GM23338 (cell line): ENCODE measurements at regions not wholly inside any gene's neighbourhood (a gene's known extent, or its start where the extent isn't known, plus 50 kb on each side); places are given as distances from the start of the nearest gene placed in this dataset.

Experiments
- ATAC-seq: fragments of 200-7000 bp; cut with Tn5 transposase; 3 replicates; pipeline ENCODE4 v1.9.1; 2020
- DNase-seq: peaks from one replicate; pipeline ENCODE4 v3.0.0-alpha.2; 2015; ENCODE audit warnings: low spot score
- H2AFZ ChIP-seq: fragments of 200-600 bp; sonication (generic); 2 replicates; pipeline ENCODE4 v1.8.0; 2016; ENCODE audit warnings: antibody characterized with exemption, mild to moderate bottlenecking, moderate library complexity
- H3F3A ChIP-seq: fragments of 200-600 bp; sonication (generic); replicated peaks from 2 replicates; pipeline ENCODE4 v1.8.0; 2017; ENCODE audit warnings: antibody characterized with exemption, mixed run types, low read depth
- H3K27ac ChIP-seq: fragments of 200-600 bp; sonication (generic); 2 replicates; pipeline ENCODE4 v1.6.1; 2016; ENCODE audit warnings: low read depth
- H3K27me3 ChIP-seq: fragments of 200-600 bp; sonication (generic); 2 replicates; pipeline ENCODE4 v1.8.0; 2016; ENCODE audit warnings: mild to moderate bottlenecking, mixed run types, moderate library complexity; ENCODE audit not compliant: insufficient read depth
- H3K36me3 ChIP-seq: fragments of 200-600 bp; sonication (generic); 2 replicates; pipeline ENCODE4 v1.8.0; 2016; ENCODE audit warnings: mild to moderate bottlenecking; ENCODE audit not compliant: insufficient read depth
- H3K4me1 ChIP-seq: fragments of 200-600 bp; sonication (generic); 2 replicates; pipeline ENCODE4 v1.8.0; 2016; ENCODE audit warnings: mild to moderate bottlenecking, moderate library complexity; ENCODE audit not compliant: insufficient read depth
- H3K4me2 ChIP-seq: fragments of 200-600 bp; sonication (generic); 2 replicates; pipeline ENCODE4 v1.7.1; 2017; ENCODE audit warnings: mixed run types
- H3K4me3 ChIP-seq: fragments of 200-600 bp; sonication (generic); 2 replicates; pipeline ENCODE4 v1.6.1; 2016; ENCODE audit warnings: mixed run types
- H3K79me2 ChIP-seq: fragments of 200-600 bp; sonication (generic); replicated peaks from 2 replicates; pipeline ENCODE4 v1.8.0; 2017; ENCODE audit warnings: mild to moderate bottlenecking; ENCODE audit not compliant: insufficient read depth
- H3K9me2 ChIP-seq: fragments of 200-600 bp; sonication (generic); 2 replicates; pipeline ENCODE4 v1.8.0; 2017; ENCODE audit not compliant: insufficient read depth
- H4K20me1 ChIP-seq: fragments of 200-600 bp; sonication (generic); replicated peaks from 2 replicates; pipeline ENCODE4 v1.8.0; 2017; ENCODE audit warnings: mild to moderate bottlenecking; ENCODE audit not compliant: insufficient read depth
- H3K27ac Mint-ChIP-seq: 2 replicates; pipeline ENCODE4 v1.8.0; 2020; ENCODE audit warnings: inconsistent platforms, mild to moderate bottlenecking, moderate library complexity, mixed read lengths
- H3K27me3 Mint-ChIP-seq: 3 replicates; pipeline ENCODE4 v1.8.0; 2022; ENCODE audit warnings: low read depth, mild to moderate bottlenecking, moderate library complexity, mixed read lengths, inconsistent platforms; ENCODE audit not compliant: insufficient read depth, poor library complexity
- H3K36me3 Mint-ChIP-seq: 3 replicates; pipeline ENCODE4 v1.8.0; 2021; ENCODE audit warnings: low read depth, mild to moderate bottlenecking, inconsistent platforms, moderate library complexity, mixed read lengths
- H3K4me1 Mint-ChIP-seq: 3 replicates; pipeline ENCODE4 v1.8.0; 2020; ENCODE audit warnings: mild to moderate bottlenecking, inconsistent platforms, mixed read lengths
- H3K4me3 Mint-ChIP-seq: 3 replicates; pipeline ENCODE4 v1.8.0; 2021; ENCODE audit warnings: moderate library complexity, mild to moderate bottlenecking, inconsistent platforms, mixed read lengths
- H3K9me3 Mint-ChIP-seq: 3 replicates; pipeline ENCODE4 v1.8.0; 2020; ENCODE audit warnings: moderate library complexity, mild to moderate bottlenecking, inconsistent platforms, mixed read lengths
- CREB1 ChIP-seq: fragments of 250-450 bp; sonication (Bioruptor Pico); IDR thresholded peaks from 2 replicates; pipeline ENCODE4 v1.5.0; 2020; ENCODE audit warnings: low read depth, mild to moderate bottlenecking, moderate library complexity
- EZH2 ChIP-seq: fragments of 200-600 bp; sonication (generic); IDR thresholded peaks from one replicate; pipeline ENCODE4 v1.8.0; 2017; ENCODE audit warnings: antibody characterized with exemption, mild to moderate bottlenecking, low read depth; ENCODE audit not compliant: unreplicated experiment
- EZH2phosphoT487 ChIP-seq: fragments of 200-600 bp; sonication (generic); IDR thresholded peaks from one replicate; pipeline ENCODE4 v1.8.1; 2018; ENCODE audit warnings: antibody characterized with exemption; ENCODE audit not compliant: unreplicated experiment
- NANOG ChIP-seq: IDR thresholded peaks from 2 replicates; pipeline ENCODE4 v1.6.1; 2016; ENCODE audit warnings: antibody characterized with exemption, borderline replicate concordance
- POLR2AphosphoS5 ChIP-seq: IDR thresholded peaks from 2 replicates; pipeline ENCODE4 v1.6.1; 2016; ENCODE audit warnings: antibody characterized with exemption, low read depth
- STAT1 ChIP-seq: IDR thresholded peaks from one replicate; pipeline ENCODE4 v1.6.1; 2016; ENCODE audit warnings: antibody characterized with exemption; ENCODE audit not compliant: unreplicated experiment
- ZNF331 ChIP-seq: fragments of 250-450 bp; sonication (Bioruptor Pico); IDR thresholded peaks from 2 replicates; pipeline ENCODE4 v1.5.0; 2020; ENCODE audit warnings: low read depth, mild to moderate bottlenecking, moderate library complexity
- TF ChIP-seq, protein P1 (sequence below), 2 experiments: fragments of 200-600 bp in 1 of 2; sonication (generic) in 1 of 2; conservative IDR thresholded peaks; 2 replicates each; pipeline versions ENCODE4 v1.5.1 to v1.6.1; 2016 to 2017; ENCODE audit warnings: antibody characterized with exemption in 2 of 2, low read depth in 2 of 2, mild to moderate bottlenecking in 2 of 2, moderate library complexity in 1 of 2
- TF ChIP-seq, protein P2 (sequence below): IDR thresholded peaks from one replicate; pipeline ENCODE4 v1.6.1; 2018; ENCODE audit warnings: antibody characterized with exemption; ENCODE audit not compliant: unreplicated experiment
- TF ChIP-seq, protein P3 (sequence below): IDR thresholded peaks from 2 replicates; pipeline ENCODE4 v1.6.1; 2016; ENCODE audit warnings: antibody characterized with exemption

DNA sequence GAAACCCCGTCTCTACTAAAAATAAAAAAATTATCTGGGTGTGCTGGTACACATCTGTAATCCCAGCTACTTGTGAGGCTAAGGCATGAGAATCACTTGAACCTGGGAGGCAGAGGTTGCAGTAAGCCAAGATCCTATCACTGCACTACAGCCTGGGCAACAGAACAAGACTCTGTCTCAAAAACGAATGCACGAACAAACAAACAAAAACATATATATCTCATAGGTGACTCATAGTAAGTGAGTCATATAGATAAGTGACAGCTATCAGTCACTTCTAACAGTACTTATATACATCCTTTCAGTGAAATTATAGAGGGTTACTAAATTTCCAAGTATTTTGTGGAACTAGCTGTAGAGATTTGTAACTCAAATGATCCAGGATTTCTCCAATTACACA lies 127.3 kb upstream of the FIGN start:
- Histone ChIP-seq H3K4me3 (no peak overlapping the region), H2AFZ (no peak overlapping the region), H3K9me2 (no peaks in the 10 kb centered on the region), H3K4me1 (no peaks in the 10 kb centered on the region), H3K27ac (no peak overlapping the region), H3K27me3 (no peaks in the 10 kb centered on the region), H3K36me3 (no peaks in the 10 kb centered on the region), H3F3A (no peaks in the 10 kb centered on the region), H3K79me2 (no peaks in the 10 kb centered on the region), H4K20me1 (no peaks in the 10 kb centered on the region), H3K4me2 (no peak overlapping the region)
- TF ChIP-seq, protein P1, sequence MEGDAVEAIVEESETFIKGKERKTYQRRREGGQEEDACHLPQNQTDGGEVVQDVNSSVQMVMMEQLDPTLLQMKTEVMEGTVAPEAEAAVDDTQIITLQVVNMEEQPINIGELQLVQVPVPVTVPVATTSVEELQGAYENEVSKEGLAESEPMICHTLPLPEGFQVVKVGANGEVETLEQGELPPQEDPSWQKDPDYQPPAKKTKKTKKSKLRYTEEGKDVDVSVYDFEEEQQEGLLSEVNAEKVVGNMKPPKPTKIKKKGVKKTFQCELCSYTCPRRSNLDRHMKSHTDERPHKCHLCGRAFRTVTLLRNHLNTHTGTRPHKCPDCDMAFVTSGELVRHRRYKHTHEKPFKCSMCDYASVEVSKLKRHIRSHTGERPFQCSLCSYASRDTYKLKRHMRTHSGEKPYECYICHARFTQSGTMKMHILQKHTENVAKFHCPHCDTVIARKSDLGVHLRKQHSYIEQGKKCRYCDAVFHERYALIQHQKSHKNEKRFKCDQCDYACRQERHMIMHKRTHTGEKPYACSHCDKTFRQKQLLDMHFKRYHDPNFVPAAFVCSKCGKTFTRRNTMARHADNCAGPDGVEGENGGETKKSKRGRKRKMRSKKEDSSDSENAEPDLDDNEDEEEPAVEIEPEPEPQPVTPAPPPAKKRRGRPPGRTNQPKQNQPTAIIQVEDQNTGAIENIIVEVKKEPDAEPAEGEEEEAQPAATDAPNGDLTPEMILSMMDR (conservative IDR thresholded peaks at IDR 0.05; ENCODE audit: low read depth in 2 of 2) = no peak
- no peak for TF ChIP-seq EZH2phosphoT487
- no peak for TF ChIP-seq NANOG
- TF ChIP-seq EZH2 = no peak
- no peak for TF ChIP-seq STAT1
- no peak for TF ChIP-seq CREB1 (CRISPR knock-in tag)
- TF ChIP-seq, protein P2, sequence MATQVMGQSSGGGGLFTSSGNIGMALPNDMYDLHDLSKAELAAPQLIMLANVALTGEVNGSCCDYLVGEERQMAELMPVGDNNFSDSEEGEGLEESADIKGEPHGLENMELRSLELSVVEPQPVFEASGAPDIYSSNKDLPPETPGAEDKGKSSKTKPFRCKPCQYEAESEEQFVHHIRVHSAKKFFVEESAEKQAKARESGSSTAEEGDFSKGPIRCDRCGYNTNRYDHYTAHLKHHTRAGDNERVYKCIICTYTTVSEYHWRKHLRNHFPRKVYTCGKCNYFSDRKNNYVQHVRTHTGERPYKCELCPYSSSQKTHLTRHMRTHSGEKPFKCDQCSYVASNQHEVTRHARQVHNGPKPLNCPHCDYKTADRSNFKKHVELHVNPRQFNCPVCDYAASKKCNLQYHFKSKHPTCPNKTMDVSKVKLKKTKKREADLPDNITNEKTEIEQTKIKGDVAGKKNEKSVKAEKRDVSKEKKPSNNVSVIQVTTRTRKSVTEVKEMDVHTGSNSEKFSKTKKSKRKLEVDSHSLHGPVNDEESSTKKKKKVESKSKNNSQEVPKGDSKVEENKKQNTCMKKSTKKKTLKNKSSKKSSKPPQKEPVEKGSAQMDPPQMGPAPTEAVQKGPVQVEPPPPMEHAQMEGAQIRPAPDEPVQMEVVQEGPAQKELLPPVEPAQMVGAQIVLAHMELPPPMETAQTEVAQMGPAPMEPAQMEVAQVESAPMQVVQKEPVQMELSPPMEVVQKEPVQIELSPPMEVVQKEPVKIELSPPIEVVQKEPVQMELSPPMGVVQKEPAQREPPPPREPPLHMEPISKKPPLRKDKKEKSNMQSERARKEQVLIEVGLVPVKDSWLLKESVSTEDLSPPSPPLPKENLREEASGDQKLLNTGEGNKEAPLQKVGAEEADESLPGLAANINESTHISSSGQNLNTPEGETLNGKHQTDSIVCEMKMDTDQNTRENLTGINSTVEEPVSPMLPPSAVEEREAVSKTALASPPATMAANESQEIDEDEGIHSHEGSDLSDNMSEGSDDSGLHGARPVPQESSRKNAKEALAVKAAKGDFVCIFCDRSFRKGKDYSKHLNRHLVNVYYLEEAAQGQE = no peak
- no peak for TF ChIP-seq ZNF331
- TF ChIP-seq POLR2AphosphoS5 = no peak
- no peaks in the 10 kb centered on the region for H3K4me1 Mint-ChIP-seq
- ATAC-seq (no peak), DNase-seq (no peak)
- no peak overlapping the region for H3K27ac Mint-ChIP-seq
- no peaks in the 10 kb centered on the region for H3K9me3 Mint-ChIP-seq
- peaks cover 1% of the 10 kb centered on the region for H3K27me3 Mint-ChIP-seq
- no peaks in the 10 kb centered on the region for H3K36me3 Mint-ChIP-seq
- H3K4me3 Mint-ChIP-seq = no peak overlapping the region

DNA sequence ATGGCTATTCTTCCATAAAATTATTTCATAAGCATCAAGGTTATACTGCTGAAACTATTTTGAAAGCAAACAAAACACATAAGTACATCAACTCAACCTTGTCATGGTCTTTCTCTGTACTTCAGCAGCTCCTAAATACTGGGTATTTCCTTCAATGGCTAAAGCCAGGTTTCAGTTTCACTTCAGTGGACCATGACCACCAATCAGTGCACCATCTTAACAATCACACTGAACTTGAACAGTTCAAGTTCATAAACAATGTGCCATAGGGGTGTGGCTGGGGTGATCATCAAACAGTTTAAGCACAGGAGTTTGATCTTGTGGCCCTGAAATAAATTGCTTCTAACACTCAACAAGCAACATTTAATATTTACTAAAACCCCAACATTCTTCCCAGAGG lies 124.1 kb upstream of the FIGN start:
- Mint-ChIP-seq H3K27ac (no peak overlapping the region), H3K4me1 (no peaks in the 10 kb centered on the region), H3K9me3 (no peaks in the 10 kb centered on the region), H3K27me3 (peaks cover 1% of the 10 kb centered on the region), H3K4me3 (no peak overlapping the region), H3K36me3 (no peaks in the 10 kb centered on the region)
- no peaks in the 10 kb centered on the region for H3K4me1 ChIP-seq
- H3K9me2 ChIP-seq = no peaks in the 10 kb centered on the region
- DNase-seq = no peak
- no peak overlapping the region for H3K4me2 ChIP-seq
- H3K27me3 ChIP-seq = no peaks in the 10 kb centered on the region
- peak overlapping the region; percentile 4; the same call in 1 of the 2 replicates for H2AFZ ChIP-seq
- H3F3A ChIP-seq = no peaks in the 10 kb centered on the region
- no peaks in the 10 kb centered on the region for H4K20me1 ChIP-seq
- H3K27ac ChIP-seq = no peak overlapping the region
- ATAC-seq = no peak
- H3K4me3 ChIP-seq = no peak overlapping the region
- H3K79me2 ChIP-seq = no peaks in the 10 kb centered on the region
- H3K36me3 ChIP-seq = no peaks in the 10 kb centered on the region
- TF ChIP-seq POLR2AphosphoS5 = no peak
- TF ChIP-seq, protein P1 (conservative IDR thresholded peaks at IDR 0.05; ENCODE audit: low read depth in 2 of 2) = no peak
- TF ChIP-seq, protein P3, sequence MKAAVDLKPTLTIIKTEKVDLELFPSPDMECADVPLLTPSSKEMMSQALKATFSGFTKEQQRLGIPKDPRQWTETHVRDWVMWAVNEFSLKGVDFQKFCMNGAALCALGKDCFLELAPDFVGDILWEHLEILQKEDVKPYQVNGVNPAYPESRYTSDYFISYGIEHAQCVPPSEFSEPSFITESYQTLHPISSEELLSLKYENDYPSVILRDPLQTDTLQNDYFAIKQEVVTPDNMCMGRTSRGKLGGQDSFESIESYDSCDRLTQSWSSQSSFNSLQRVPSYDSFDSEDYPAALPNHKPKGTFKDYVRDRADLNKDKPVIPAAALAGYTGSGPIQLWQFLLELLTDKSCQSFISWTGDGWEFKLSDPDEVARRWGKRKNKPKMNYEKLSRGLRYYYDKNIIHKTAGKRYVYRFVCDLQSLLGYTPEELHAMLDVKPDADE = no peak
- no peak for TF ChIP-seq NANOG
- no peak for TF ChIP-seq EZH2phosphoT487
- TF ChIP-seq CREB1 (CRISPR knock-in tag) = no peak
